ENCODE measurements at regions not wholly inside any gene's neighbourhood (a gene's known extent, or its start where the extent isn't known, plus 50 kb on each side); places are given as distances from the start of the nearest gene placed in this dataset.

DNA sequence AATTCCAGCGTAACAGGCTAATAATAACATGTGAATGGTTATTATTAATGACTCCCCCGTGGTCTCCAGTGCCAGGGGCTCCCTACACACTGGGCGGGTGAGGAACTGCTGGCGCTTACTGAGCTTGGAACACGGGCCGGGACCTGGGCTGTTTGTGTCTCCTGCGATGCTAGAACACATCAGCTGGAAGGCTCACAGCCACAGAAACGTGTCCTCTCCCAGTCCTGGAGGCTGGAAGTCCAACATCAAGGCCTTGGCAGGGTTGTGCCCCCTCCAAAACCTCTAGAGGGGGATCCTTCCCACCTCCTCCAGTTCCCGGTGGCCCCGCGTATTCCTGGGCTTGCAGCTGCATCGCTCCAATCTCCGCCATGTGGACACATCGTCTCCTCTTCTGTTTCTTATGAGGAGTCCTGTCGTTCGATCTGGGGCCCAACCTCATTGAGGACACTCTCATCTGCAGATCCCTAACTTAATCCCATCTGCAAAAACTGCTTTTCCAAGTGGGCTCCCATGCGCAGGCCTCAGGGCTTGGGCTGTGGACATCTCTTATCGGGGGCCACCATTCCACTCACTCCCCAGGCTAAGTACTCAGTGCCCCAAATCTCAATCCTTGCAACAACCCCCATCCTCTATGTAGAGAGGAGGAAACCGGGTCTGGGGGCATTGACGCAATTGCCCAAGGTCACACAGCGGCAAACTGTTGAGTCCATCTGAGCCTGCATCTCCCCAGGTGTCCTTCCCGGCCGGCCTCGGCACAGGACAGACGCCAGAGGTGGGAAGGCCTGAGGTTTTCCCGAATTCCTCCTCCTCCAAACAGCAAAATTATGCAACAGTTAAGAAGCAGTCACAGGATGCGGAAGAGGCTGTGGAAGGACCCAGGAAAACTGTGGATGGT lies 193.9 kb downstream of the IRF8 start:
- TF ChIP-seq, protein P1, sequence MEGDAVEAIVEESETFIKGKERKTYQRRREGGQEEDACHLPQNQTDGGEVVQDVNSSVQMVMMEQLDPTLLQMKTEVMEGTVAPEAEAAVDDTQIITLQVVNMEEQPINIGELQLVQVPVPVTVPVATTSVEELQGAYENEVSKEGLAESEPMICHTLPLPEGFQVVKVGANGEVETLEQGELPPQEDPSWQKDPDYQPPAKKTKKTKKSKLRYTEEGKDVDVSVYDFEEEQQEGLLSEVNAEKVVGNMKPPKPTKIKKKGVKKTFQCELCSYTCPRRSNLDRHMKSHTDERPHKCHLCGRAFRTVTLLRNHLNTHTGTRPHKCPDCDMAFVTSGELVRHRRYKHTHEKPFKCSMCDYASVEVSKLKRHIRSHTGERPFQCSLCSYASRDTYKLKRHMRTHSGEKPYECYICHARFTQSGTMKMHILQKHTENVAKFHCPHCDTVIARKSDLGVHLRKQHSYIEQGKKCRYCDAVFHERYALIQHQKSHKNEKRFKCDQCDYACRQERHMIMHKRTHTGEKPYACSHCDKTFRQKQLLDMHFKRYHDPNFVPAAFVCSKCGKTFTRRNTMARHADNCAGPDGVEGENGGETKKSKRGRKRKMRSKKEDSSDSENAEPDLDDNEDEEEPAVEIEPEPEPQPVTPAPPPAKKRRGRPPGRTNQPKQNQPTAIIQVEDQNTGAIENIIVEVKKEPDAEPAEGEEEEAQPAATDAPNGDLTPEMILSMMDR (conservative IDR thresholded peaks at IDR 0.05 in 1 of 2, IDR thresholded peaks at IDR 0.05 in 1 of 2; ENCODE audit: extremely low read depth in 1 of 2, insufficient read depth in 1 of 2, low read depth in 1 of 2, low read length in 2 of 2), result no peak
- no peak for TF ChIP-seq EZH2 (IDR thresholded peaks at IDR 0.05; ENCODE audit: borderline replicate concordance, low read length)
